GM23338 (cell line): ENCODE measurements at regions not wholly inside any gene's neighbourhood (a gene's known extent, or its start where the extent isn't known, plus 50 kb on each side); places are given as distances from the start of the nearest gene placed in this dataset.

Experiments used
- ATAC-seq: fragments of 200-7000 bp; cut with Tn5 transposase; 3 replicates; pipeline ENCODE4 v1.9.1; 2020
- DNase-seq: peaks from one replicate; pipeline ENCODE4 v3.0.0-alpha.2; 2015; ENCODE audit warnings: low spot score
- H2AFZ ChIP-seq: fragments of 200-600 bp; sonication (generic); 2 replicates; pipeline ENCODE4 v1.8.0; 2016; ENCODE audit warnings: antibody characterized with exemption, mild to moderate bottlenecking, moderate library complexity
- H3F3A ChIP-seq: fragments of 200-600 bp; sonication (generic); replicated peaks from 2 replicates; pipeline ENCODE4 v1.8.0; 2017; ENCODE audit warnings: antibody characterized with exemption, mixed run types, low read depth
- H3K27ac ChIP-seq: fragments of 200-600 bp; sonication (generic); 2 replicates; pipeline ENCODE4 v1.6.1; 2016; ENCODE audit warnings: low read depth
- H3K27me3 ChIP-seq: fragments of 200-600 bp; sonication (generic); 2 replicates; pipeline ENCODE4 v1.8.0; 2016; ENCODE audit warnings: mild to moderate bottlenecking, mixed run types, moderate library complexity; ENCODE audit not compliant: insufficient read depth
- H3K36me3 ChIP-seq: fragments of 200-600 bp; sonication (generic); 2 replicates; pipeline ENCODE4 v1.8.0; 2016; ENCODE audit warnings: mild to moderate bottlenecking; ENCODE audit not compliant: insufficient read depth
- H3K4me1 ChIP-seq: fragments of 200-600 bp; sonication (generic); 2 replicates; pipeline ENCODE4 v1.8.0; 2016; ENCODE audit warnings: mild to moderate bottlenecking, moderate library complexity; ENCODE audit not compliant: insufficient read depth
- H3K4me2 ChIP-seq: fragments of 200-600 bp; sonication (generic); 2 replicates; pipeline ENCODE4 v1.7.1; 2017; ENCODE audit warnings: mixed run types
- H3K4me3 ChIP-seq: fragments of 200-600 bp; sonication (generic); 2 replicates; pipeline ENCODE4 v1.6.1; 2016; ENCODE audit warnings: mixed run types
- H3K79me2 ChIP-seq: fragments of 200-600 bp; sonication (generic); replicated peaks from 2 replicates; pipeline ENCODE4 v1.8.0; 2017; ENCODE audit warnings: mild to moderate bottlenecking; ENCODE audit not compliant: insufficient read depth
- H3K9me2 ChIP-seq: fragments of 200-600 bp; sonication (generic); 2 replicates; pipeline ENCODE4 v1.8.0; 2017; ENCODE audit not compliant: insufficient read depth
- H4K20me1 ChIP-seq: fragments of 200-600 bp; sonication (generic); replicated peaks from 2 replicates; pipeline ENCODE4 v1.8.0; 2017; ENCODE audit warnings: mild to moderate bottlenecking; ENCODE audit not compliant: insufficient read depth
- H3K27ac Mint-ChIP-seq: 2 replicates; pipeline ENCODE4 v1.8.0; 2020; ENCODE audit warnings: inconsistent platforms, mild to moderate bottlenecking, moderate library complexity, mixed read lengths
- H3K27me3 Mint-ChIP-seq: 3 replicates; pipeline ENCODE4 v1.8.0; 2022; ENCODE audit warnings: low read depth, mild to moderate bottlenecking, moderate library complexity, mixed read lengths, inconsistent platforms; ENCODE audit not compliant: insufficient read depth, poor library complexity
- H3K36me3 Mint-ChIP-seq: 3 replicates; pipeline ENCODE4 v1.8.0; 2021; ENCODE audit warnings: low read depth, mild to moderate bottlenecking, inconsistent platforms, moderate library complexity, mixed read lengths
- H3K4me1 Mint-ChIP-seq: 3 replicates; pipeline ENCODE4 v1.8.0; 2020; ENCODE audit warnings: mild to moderate bottlenecking, inconsistent platforms, mixed read lengths
- H3K4me3 Mint-ChIP-seq: 3 replicates; pipeline ENCODE4 v1.8.0; 2021; ENCODE audit warnings: moderate library complexity, mild to moderate bottlenecking, inconsistent platforms, mixed read lengths
- H3K9me3 Mint-ChIP-seq: 3 replicates; pipeline ENCODE4 v1.8.0; 2020; ENCODE audit warnings: moderate library complexity, mild to moderate bottlenecking, inconsistent platforms, mixed read lengths
- EZH2 ChIP-seq: fragments of 200-600 bp; sonication (generic); IDR thresholded peaks from one replicate; pipeline ENCODE4 v1.8.0; 2017; ENCODE audit warnings: antibody characterized with exemption, mild to moderate bottlenecking, low read depth; ENCODE audit not compliant: unreplicated experiment
- NANOG ChIP-seq: IDR thresholded peaks from 2 replicates; pipeline ENCODE4 v1.6.1; 2016; ENCODE audit warnings: antibody characterized with exemption, borderline replicate concordance
- STAT1 ChIP-seq: IDR thresholded peaks from one replicate; pipeline ENCODE4 v1.6.1; 2016; ENCODE audit warnings: antibody characterized with exemption; ENCODE audit not compliant: unreplicated experiment
- ZNF331 ChIP-seq: fragments of 250-450 bp; sonication (Bioruptor Pico); IDR thresholded peaks from 2 replicates; pipeline ENCODE4 v1.5.0; 2020; ENCODE audit warnings: low read depth, mild to moderate bottlenecking, moderate library complexity
- TF ChIP-seq, protein P1 (sequence below), 2 experiments: fragments of 200-600 bp in 1 of 2; sonication (generic) in 1 of 2; conservative IDR thresholded peaks; 2 replicates each; pipeline versions ENCODE4 v1.5.1 to v1.6.1; 2016 to 2017; ENCODE audit warnings: antibody characterized with exemption in 2 of 2, low read depth in 2 of 2, mild to moderate bottlenecking in 2 of 2, moderate library complexity in 1 of 2
- TF ChIP-seq, protein P2 (sequence below): IDR thresholded peaks from one replicate; pipeline ENCODE4 v1.6.1; 2018; ENCODE audit warnings: antibody characterized with exemption; ENCODE audit not compliant: unreplicated experiment
- TF ChIP-seq, protein P3 (sequence below): IDR thresholded peaks from 2 replicates; pipeline ENCODE4 v1.6.1; 2016; ENCODE audit warnings: antibody characterized with exemption

DNA sequence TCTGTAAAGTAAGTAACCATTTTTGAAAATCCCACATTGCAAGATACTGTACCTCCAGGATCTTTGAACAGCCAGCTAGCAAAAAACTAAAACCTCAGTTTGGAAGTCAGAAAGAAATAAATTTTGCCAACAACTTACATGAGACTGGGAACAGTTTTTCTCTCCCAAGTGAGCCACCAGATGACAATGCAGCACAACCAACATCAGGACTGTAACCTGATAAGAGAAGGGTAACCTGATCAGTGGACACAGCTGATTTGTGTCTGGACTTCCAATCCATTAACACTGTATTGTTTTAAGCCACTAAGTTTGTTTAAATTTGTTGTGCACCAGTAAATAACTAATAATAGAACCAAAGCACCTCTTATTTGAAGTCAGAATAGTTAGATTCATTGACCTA is 923.3 kb downstream of the FAT4 start:
- peaks cover 3% of the 10 kb centered on the region; the same call in 2 of the 3 replicates for H3K4me1 Mint-ChIP-seq
- no peaks in the 10 kb centered on the region for H3K9me2 ChIP-seq
- no peak overlapping the region for H3K4me3 Mint-ChIP-seq
- TF ChIP-seq EZH2, result no peak
- TF ChIP-seq, protein P1, sequence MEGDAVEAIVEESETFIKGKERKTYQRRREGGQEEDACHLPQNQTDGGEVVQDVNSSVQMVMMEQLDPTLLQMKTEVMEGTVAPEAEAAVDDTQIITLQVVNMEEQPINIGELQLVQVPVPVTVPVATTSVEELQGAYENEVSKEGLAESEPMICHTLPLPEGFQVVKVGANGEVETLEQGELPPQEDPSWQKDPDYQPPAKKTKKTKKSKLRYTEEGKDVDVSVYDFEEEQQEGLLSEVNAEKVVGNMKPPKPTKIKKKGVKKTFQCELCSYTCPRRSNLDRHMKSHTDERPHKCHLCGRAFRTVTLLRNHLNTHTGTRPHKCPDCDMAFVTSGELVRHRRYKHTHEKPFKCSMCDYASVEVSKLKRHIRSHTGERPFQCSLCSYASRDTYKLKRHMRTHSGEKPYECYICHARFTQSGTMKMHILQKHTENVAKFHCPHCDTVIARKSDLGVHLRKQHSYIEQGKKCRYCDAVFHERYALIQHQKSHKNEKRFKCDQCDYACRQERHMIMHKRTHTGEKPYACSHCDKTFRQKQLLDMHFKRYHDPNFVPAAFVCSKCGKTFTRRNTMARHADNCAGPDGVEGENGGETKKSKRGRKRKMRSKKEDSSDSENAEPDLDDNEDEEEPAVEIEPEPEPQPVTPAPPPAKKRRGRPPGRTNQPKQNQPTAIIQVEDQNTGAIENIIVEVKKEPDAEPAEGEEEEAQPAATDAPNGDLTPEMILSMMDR (conservative IDR thresholded peaks at IDR 0.05; ENCODE audit: low read depth in 2 of 2), result peak in 1 of 2 experiments; percentile 53; a peak in 2 of 4 replicates
- TF ChIP-seq, protein P2, sequence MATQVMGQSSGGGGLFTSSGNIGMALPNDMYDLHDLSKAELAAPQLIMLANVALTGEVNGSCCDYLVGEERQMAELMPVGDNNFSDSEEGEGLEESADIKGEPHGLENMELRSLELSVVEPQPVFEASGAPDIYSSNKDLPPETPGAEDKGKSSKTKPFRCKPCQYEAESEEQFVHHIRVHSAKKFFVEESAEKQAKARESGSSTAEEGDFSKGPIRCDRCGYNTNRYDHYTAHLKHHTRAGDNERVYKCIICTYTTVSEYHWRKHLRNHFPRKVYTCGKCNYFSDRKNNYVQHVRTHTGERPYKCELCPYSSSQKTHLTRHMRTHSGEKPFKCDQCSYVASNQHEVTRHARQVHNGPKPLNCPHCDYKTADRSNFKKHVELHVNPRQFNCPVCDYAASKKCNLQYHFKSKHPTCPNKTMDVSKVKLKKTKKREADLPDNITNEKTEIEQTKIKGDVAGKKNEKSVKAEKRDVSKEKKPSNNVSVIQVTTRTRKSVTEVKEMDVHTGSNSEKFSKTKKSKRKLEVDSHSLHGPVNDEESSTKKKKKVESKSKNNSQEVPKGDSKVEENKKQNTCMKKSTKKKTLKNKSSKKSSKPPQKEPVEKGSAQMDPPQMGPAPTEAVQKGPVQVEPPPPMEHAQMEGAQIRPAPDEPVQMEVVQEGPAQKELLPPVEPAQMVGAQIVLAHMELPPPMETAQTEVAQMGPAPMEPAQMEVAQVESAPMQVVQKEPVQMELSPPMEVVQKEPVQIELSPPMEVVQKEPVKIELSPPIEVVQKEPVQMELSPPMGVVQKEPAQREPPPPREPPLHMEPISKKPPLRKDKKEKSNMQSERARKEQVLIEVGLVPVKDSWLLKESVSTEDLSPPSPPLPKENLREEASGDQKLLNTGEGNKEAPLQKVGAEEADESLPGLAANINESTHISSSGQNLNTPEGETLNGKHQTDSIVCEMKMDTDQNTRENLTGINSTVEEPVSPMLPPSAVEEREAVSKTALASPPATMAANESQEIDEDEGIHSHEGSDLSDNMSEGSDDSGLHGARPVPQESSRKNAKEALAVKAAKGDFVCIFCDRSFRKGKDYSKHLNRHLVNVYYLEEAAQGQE, result no peak
- TF ChIP-seq ZNF331, result no peak
- TF ChIP-seq, protein P3, sequence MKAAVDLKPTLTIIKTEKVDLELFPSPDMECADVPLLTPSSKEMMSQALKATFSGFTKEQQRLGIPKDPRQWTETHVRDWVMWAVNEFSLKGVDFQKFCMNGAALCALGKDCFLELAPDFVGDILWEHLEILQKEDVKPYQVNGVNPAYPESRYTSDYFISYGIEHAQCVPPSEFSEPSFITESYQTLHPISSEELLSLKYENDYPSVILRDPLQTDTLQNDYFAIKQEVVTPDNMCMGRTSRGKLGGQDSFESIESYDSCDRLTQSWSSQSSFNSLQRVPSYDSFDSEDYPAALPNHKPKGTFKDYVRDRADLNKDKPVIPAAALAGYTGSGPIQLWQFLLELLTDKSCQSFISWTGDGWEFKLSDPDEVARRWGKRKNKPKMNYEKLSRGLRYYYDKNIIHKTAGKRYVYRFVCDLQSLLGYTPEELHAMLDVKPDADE, result no peak
- no peak for TF ChIP-seq STAT1
- no peaks in the 10 kb centered on the region for H3K36me3 ChIP-seq
- peak overlapping the region; percentile 53; the same call in 1 of the 2 replicates for H2AFZ ChIP-seq
- no peak overlapping the region for H3K27ac ChIP-seq
- peak overlapping the region; percentile 81 for H3K27ac Mint-ChIP-seq
- H3K27me3 Mint-ChIP-seq, result no peaks in the 10 kb centered on the region
- no peaks in the 10 kb centered on the region for H3K27me3 ChIP-seq
- no peaks in the 10 kb centered on the region for H3K4me1 ChIP-seq
- no peaks in the 10 kb centered on the region for H3K36me3 Mint-ChIP-seq
- no peak overlapping the region for H3K4me2 ChIP-seq
- DNase-seq (peak; percentile 22), ATAC-seq (peak; percentile 49)
- no peaks in the 10 kb centered on the region for H3F3A ChIP-seq
- no peaks in the 10 kb centered on the region for H4K20me1 ChIP-seq
- H3K79me2 ChIP-seq, result no peaks in the 10 kb centered on the region
- H3K9me3 Mint-ChIP-seq, result no peaks in the 10 kb centered on the region; the same call in 1 of the 3 replicates
- no peak overlapping the region for H3K4me3 ChIP-seq

DNA sequence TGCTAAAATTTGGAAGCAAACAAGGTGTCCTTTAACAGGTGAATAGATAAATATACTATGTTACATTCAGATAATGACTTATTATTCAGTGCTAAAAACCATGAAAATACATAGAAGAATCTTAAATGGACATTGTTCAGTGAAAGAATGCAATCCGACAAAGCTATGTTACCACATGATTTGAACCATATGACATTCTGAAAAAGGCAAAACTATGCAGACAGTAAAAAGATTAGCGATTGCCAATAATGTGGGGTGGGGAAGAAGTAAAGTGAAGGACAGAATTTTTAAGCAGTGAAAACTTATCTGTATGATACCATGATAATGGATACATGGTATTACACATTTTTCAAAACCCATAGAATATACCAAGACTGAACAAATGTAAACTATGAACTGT is 926.9 kb downstream of the FAT4 start:
- Histone ChIP-seq H3K79me2 (no peaks in the 10 kb centered on the region), H4K20me1 (no peaks in the 10 kb centered on the region), H3K36me3 (no peaks in the 10 kb centered on the region), H2AFZ (no peak overlapping the region), H3K4me3 (no peak overlapping the region), H3K27ac (no peak overlapping the region), H3F3A (no peaks in the 10 kb centered on the region), H3K4me1 (no peaks in the 10 kb centered on the region), H3K27me3 (no peaks in the 10 kb centered on the region), H3K4me2 (no peak overlapping the region), H3K9me2 (no peaks in the 10 kb centered on the region)
- no peak for DNase-seq
- Mint-ChIP-seq H3K36me3 (no peaks in the 10 kb centered on the region), H3K9me3 (no peaks in the 10 kb centered on the region), H3K27me3 (no peaks in the 10 kb centered on the region), H3K4me1 (peaks cover 3% of the 10 kb centered on the region; the same call in 2 of the 3 replicates), H3K27ac (no peak overlapping the region), H3K4me3 (no peak overlapping the region)
- no peak for ATAC-seq
- no peak for TF ChIP-seq NANOG
